ENCODE measurements at regions not wholly inside any gene's neighbourhood (a gene's known extent, or its start where the extent isn't known, plus 50 kb on each side); places are given as distances from the start of the nearest gene placed in this dataset.

DNA sequence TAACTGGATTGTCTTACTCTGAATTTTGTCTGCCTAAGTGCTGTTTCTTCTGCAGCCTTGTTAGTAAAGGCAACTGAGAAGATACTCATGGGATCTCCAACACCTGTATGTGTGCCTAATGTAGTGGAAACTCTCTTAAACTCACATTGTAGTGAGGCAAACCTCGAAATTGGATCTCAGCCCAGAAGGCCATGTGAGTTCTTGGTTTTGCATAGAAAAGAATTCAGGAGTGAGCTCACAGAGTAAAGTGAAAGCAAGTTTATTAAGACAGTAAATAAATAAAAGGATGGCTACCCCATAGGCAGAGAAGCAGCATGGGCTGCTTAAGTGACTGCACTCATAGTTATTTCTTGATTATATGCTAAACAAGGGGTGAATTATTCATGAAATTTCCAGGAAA is 1344.7 kb downstream of the NCAM2 start:
- H3K27me3 Mint-ChIP-seq, result no peaks in the 10 kb centered on the region
- no peak for ATAC-seq (replicated peaks in 1 of 4)
- peaks cover 10 to 23% (median 14%) of the 10 kb centered on the region in 3 donors for H3K9me3 Mint-ChIP-seq
- peaks cover 0 to 5% (median 0%) of the 10 kb centered on the region in 3 donors for H3K4me1 Mint-ChIP-seq
- ChIA-PET POLR2A (no interaction called here), CTCF (no interaction called here)
- H3K27ac ChIP-seq (ENCODE audit: low read length), result no peak overlapping the region
- no peak overlapping the region for H3K4me3 ChIP-seq (ENCODE audit: control insufficient read depth in 1 of 2, extremely low read depth in 1 of 2, low read length in 1 of 2)
- DNase-seq, result no peak
- no peaks in the 10 kb centered on the region for H3K4me1 ChIP-seq (ENCODE audit: control insufficient read depth in 1 of 2, extremely low read depth in 1 of 2, insufficient read depth in 2 of 2, low read length in 2 of 2)
- no peaks in the 10 kb centered on the region for H3K36me3 Mint-ChIP-seq
- H3K9me3 ChIP-seq, result no peaks in the 10 kb centered on the region
- H3K36me3 ChIP-seq (ENCODE audit: control insufficient read depth in 2 of 2, extremely low read depth in 1 of 2, insufficient read depth in 1 of 2, low read length in 1 of 2), result no peaks in the 10 kb centered on the region
- no peak overlapping the region for H3K27ac Mint-ChIP-seq
- H3K4me3 Mint-ChIP-seq, result no peak overlapping the region
- WGBS (ENCODE audit: insufficient coverage), result no CpG with 5 or more reads among the region's 1 CpG
- H3K27me3 ChIP-seq (replicated peaks in 1 of 2; ENCODE audit: control insufficient read depth in 2 of 2, extremely low read depth in 1 of 2, insufficient read depth in 2 of 2, low read length in 1 of 2), result no peaks in the 10 kb centered on the region

DNA sequence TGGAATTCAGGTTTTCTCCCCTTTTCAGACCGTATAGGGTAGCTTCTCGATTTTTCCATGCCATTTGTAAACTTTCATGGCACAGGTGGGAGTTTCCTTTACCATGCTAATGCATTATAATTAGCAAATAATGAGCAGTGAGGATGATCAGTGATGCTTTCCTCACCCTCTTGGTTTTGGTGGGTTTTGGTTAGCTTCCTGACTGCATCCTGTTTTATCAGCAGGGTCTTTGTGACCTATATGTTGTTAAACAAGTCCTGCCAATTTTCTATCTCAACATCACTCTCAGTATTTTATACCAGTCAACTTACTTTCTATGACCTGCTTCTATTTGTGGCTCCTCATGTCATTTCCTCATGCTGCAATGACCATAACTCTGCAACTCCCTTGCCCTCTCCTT is 1345.1 kb downstream of the NCAM2 start:
- Mint-ChIP-seq H3K4me1 (peaks cover 0 to 5% (median 0%) of the 10 kb centered on the region in 3 donors), H3K27me3 (no peaks in the 10 kb centered on the region), H3K27ac (no peak overlapping the region), H3K36me3 (no peaks in the 10 kb centered on the region), H3K4me3 (no peak overlapping the region), H3K9me3 (peaks cover 10 to 23% (median 14%) of the 10 kb centered on the region in 3 donors)
- no peak for ATAC-seq (replicated peaks in 1 of 4)
- no peaks in the 10 kb centered on the region for H3K27me3 ChIP-seq (replicated peaks in 1 of 2; ENCODE audit: control insufficient read depth in 2 of 2, extremely low read depth in 1 of 2, insufficient read depth in 2 of 2, low read length in 1 of 2)
- H3K9me3 ChIP-seq, result no peaks in the 10 kb centered on the region
- H3K36me3 ChIP-seq (ENCODE audit: control insufficient read depth in 2 of 2, extremely low read depth in 1 of 2, insufficient read depth in 1 of 2, low read length in 1 of 2), result no peaks in the 10 kb centered on the region
- no peak for DNase-seq
- H3K4me3 ChIP-seq (ENCODE audit: control insufficient read depth in 1 of 2, extremely low read depth in 1 of 2, low read length in 1 of 2), result no peak overlapping the region
- no peak overlapping the region for H3K27ac ChIP-seq (ENCODE audit: low read length)
- no CpG with 5 or more reads among the region's 2 CpGs for WGBS (ENCODE audit: insufficient coverage)
- H3K4me1 ChIP-seq (ENCODE audit: control insufficient read depth in 1 of 2, extremely low read depth in 1 of 2, insufficient read depth in 2 of 2, low read length in 2 of 2), result no peaks in the 10 kb centered on the region
- ChIA-PET POLR2A (no interaction called here), CTCF (no interaction called here)

DNA sequence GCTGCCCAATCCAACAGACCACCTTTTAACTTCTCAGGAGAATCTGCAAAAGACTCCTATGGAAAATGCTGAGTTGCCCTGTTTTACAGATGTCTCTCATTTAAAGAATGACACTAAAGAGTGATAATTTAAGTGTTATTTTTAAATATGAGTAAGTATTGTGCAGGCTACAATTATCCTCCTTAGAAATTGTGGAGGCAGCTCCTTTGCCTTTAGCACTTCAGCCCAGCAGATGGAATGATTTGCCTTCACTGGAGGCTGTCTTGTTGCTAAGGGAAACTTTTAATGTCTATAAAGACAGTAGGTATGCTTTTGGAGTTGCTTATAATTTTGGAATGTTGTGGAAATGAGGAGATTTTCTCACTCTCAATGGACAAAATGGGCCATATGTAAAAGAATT is 1345.5 kb downstream of the NCAM2 start:
- Mint-ChIP-seq H3K27ac (no peak overlapping the region), H3K9me3 (peaks cover 8 to 20% (median 11%) of the 10 kb centered on the region in 3 donors), H3K4me3 (no peak overlapping the region), H3K4me1 (peaks cover 0 to 5% (median 0%) of the 10 kb centered on the region in 3 donors), H3K36me3 (no peaks in the 10 kb centered on the region), H3K27me3 (no peaks in the 10 kb centered on the region)
- no peaks in the 10 kb centered on the region for H3K4me1 ChIP-seq (ENCODE audit: control insufficient read depth in 1 of 2, extremely low read depth in 1 of 2, insufficient read depth in 2 of 2, low read length in 2 of 2)
- ChIA-PET POLR2A (no interaction called here), CTCF (no interaction called here)
- H3K36me3 ChIP-seq (ENCODE audit: control insufficient read depth in 2 of 2, extremely low read depth in 1 of 2, insufficient read depth in 1 of 2, low read length in 1 of 2), result no peaks in the 10 kb centered on the region
- no peak overlapping the region for H3K27ac ChIP-seq (ENCODE audit: low read length)
- no peaks in the 10 kb centered on the region for H3K27me3 ChIP-seq (replicated peaks in 1 of 2; ENCODE audit: control insufficient read depth in 2 of 2, extremely low read depth in 1 of 2, insufficient read depth in 2 of 2, low read length in 1 of 2)
- ATAC-seq (replicated peaks in 1 of 4) (no peak), DNase-seq (no peak)
- no peak overlapping the region for H3K4me3 ChIP-seq (ENCODE audit: control insufficient read depth in 1 of 2, extremely low read depth in 1 of 2, low read length in 1 of 2)
- no peaks in the 10 kb centered on the region for H3K9me3 ChIP-seq

- DNase-seq (no peak), ATAC-seq (replicated peaks in 1 of 4) (no peak)
- Histone ChIP-seq H3K4me3 (ENCODE audit: control insufficient read depth in 1 of 2, extremely low read depth in 1 of 2, low read length in 1 of 2) (no peak overlapping the region), H3K9me3 (no peaks in the 10 kb centered on the region), H3K27ac (ENCODE audit: low read length) (no peak overlapping the region), H3K36me3 (ENCODE audit: control insufficient read depth in 2 of 2, extremely low read depth in 1 of 2, insufficient read depth in 1 of 2, low read length in 1 of 2) (no peaks in the 10 kb centered on the region), H3K4me1 (ENCODE audit: control insufficient read depth in 1 of 2, extremely low read depth in 1 of 2, insufficient read depth in 2 of 2, low read length in 2 of 2) (no peaks in the 10 kb centered on the region), H3K27me3 (replicated peaks in 1 of 2; ENCODE audit: control insufficient read depth in 2 of 2, extremely low read depth in 1 of 2, insufficient read depth in 2 of 2, low read length in 1 of 2) (no peaks in the 10 kb centered on the region)
- no peaks in the 10 kb centered on the region for H3K36me3 Mint-ChIP-seq
- peaks cover 0 to 5% (median 0%) of the 10 kb centered on the region in 3 donors for H3K4me1 Mint-ChIP-seq
- ChIA-PET POLR2A (no interaction called here), CTCF (no interaction called here)
- no peak overlapping the region for H3K4me3 Mint-ChIP-seq
- no peaks in the 10 kb centered on the region for H3K27me3 Mint-ChIP-seq
- H3K9me3 Mint-ChIP-seq, result peaks cover under 1 to 10% (median 2%) of the 10 kb centered on the region in 3 donors
- no peak overlapping the region for H3K27ac Mint-ChIP-seq
Observed at GRCh38 chr21:22345624-22346023, 1347.4 kb downstream of the NCAM2 start.

DNA sequence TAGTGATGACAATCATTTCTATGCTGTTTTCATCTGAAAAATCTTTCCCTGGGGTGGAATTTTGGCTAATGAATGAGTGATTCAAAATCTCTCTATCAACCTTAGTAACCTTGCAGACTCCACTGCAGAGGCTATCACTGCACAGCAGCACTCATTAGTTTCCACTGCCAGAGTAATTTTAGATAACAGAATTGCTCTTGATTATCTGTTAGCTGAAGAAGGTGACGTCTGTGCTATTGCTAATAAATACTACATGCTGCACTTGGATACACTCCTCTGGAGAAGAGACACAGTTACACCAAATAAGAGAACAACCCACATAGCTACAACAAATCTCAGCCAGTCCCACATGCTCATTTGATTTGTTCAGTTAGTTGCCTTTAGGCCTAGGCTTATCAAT is 1348.4 kb downstream of the NCAM2 start:
- no CpG with 5 or more reads among the region's 1 CpG for WGBS (ENCODE audit: insufficient coverage)
- no peaks in the 10 kb centered on the region for H3K4me1 ChIP-seq (ENCODE audit: control insufficient read depth in 1 of 2, extremely low read depth in 1 of 2, insufficient read depth in 2 of 2, low read length in 2 of 2)
- ATAC-seq (replicated peaks in 1 of 4), result no peak
- H3K4me3 ChIP-seq (ENCODE audit: control insufficient read depth in 1 of 2, extremely low read depth in 1 of 2, low read length in 1 of 2), result no peak overlapping the region
- ChIA-PET POLR2A (no interaction called here), CTCF (no interaction called here)
- H3K36me3 Mint-ChIP-seq, result no peaks in the 10 kb centered on the region
- no peaks in the 10 kb centered on the region for H3K9me3 ChIP-seq
- H3K27ac ChIP-seq (ENCODE audit: low read length), result no peak overlapping the region
- peaks cover 0 to 7% (median 2%) of the 10 kb centered on the region in 3 donors for H3K9me3 Mint-ChIP-seq
- H3K4me1 Mint-ChIP-seq, result peaks cover 0 to 5% (median 0%) of the 10 kb centered on the region in 3 donors
- no peak for DNase-seq
- no peaks in the 10 kb centered on the region for H3K27me3 ChIP-seq (replicated peaks in 1 of 2; ENCODE audit: control insufficient read depth in 2 of 2, extremely low read depth in 1 of 2, insufficient read depth in 2 of 2, low read length in 1 of 2)
- H3K27ac Mint-ChIP-seq, result no peak overlapping the region
- H3K36me3 ChIP-seq (ENCODE audit: control insufficient read depth in 2 of 2, extremely low read depth in 1 of 2, insufficient read depth in 1 of 2, low read length in 1 of 2), result no peaks in the 10 kb centered on the region
- no peak overlapping the region for H3K4me3 Mint-ChIP-seq
- H3K27me3 Mint-ChIP-seq, result no peaks in the 10 kb centered on the region

GRCh38 chr21:22351076-22351475 is 1352.9 kb downstream of the NCAM2 start:
- Mint-ChIP-seq H3K4me3 (no peak overlapping the region), H3K27ac (no peak overlapping the region), H3K36me3 (no peaks in the 10 kb centered on the region), H3K4me1 (no peaks in the 10 kb centered on the region), H3K9me3 (peaks cover 0 to 8% (median 2%) of the 10 kb centered on the region in 3 donors), H3K27me3 (no peaks in the 10 kb centered on the region)
- Histone ChIP-seq H3K4me3 (ENCODE audit: control insufficient read depth in 1 of 2, extremely low read depth in 1 of 2, low read length in 1 of 2) (no peak overlapping the region), H3K9me3 (no peaks in the 10 kb centered on the region), H3K27ac (ENCODE audit: low read length) (no peak overlapping the region), H3K27me3 (replicated peaks in 1 of 2; ENCODE audit: control insufficient read depth in 2 of 2, extremely low read depth in 1 of 2, insufficient read depth in 2 of 2, low read length in 1 of 2) (no peaks in the 10 kb centered on the region), H3K36me3 (ENCODE audit: control insufficient read depth in 2 of 2, extremely low read depth in 1 of 2, insufficient read depth in 1 of 2, low read length in 1 of 2) (no peaks in the 10 kb centered on the region), H3K4me1 (ENCODE audit: control insufficient read depth in 1 of 2, extremely low read depth in 1 of 2, insufficient read depth in 2 of 2, low read length in 2 of 2) (no peaks in the 10 kb centered on the region)
- DNase-seq, result no peak
- ChIA-PET POLR2A (interaction anchor here in 1 of 2 donors (0.6 kb wide), 1 partner anchor 10 kb away, joined by 5 read pairs; no protein-coding TSS in a partner anchor), CTCF (no interaction called here)
- ATAC-seq (replicated peaks in 1 of 4), result no peak
- WGBS (ENCODE audit: insufficient coverage), result no CpG with 5 or more reads among the region's 2 CpGs

DNA sequence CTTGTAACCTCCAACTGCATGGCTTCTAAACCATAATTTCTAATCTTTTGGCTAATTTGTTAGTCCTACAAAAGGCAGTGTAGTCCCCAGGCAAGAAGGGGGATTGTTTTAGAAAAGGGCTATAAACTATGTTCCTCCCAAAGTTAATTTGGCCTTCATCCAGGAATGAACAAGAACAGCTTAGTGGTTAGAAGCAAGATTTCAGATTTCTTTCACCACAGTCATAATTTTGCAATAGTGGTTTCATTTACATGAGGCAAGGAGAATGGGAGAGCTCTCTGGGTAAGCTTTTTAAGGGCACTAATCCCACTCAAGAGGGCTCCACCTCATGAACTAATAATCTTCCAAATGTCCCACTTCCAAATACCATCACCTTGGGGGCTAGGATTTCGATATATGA is 1353.9 kb downstream of the NCAM2 start:
- Histone ChIP-seq H3K27me3 (replicated peaks in 1 of 2; ENCODE audit: control insufficient read depth in 2 of 2, extremely low read depth in 1 of 2, insufficient read depth in 2 of 2, low read length in 1 of 2) (no peaks in the 10 kb centered on the region), H3K4me1 (ENCODE audit: control insufficient read depth in 1 of 2, extremely low read depth in 1 of 2, insufficient read depth in 2 of 2, low read length in 2 of 2) (no peaks in the 10 kb centered on the region), H3K36me3 (ENCODE audit: control insufficient read depth in 2 of 2, extremely low read depth in 1 of 2, insufficient read depth in 1 of 2, low read length in 1 of 2) (no peaks in the 10 kb centered on the region), H3K4me3 (ENCODE audit: control insufficient read depth in 1 of 2, extremely low read depth in 1 of 2, low read length in 1 of 2) (no peak overlapping the region), H3K27ac (ENCODE audit: low read length) (no peak overlapping the region), H3K9me3 (no peaks in the 10 kb centered on the region)
- ATAC-seq (replicated peaks in 1 of 4) (no peak), DNase-seq (no peak)
- ChIA-PET CTCF (no interaction called here), POLR2A (no interaction called here)
- no peaks in the 10 kb centered on the region for H3K27me3 Mint-ChIP-seq
- H3K36me3 Mint-ChIP-seq, result no peaks in the 10 kb centered on the region
- no peak overlapping the region for H3K4me3 Mint-ChIP-seq
- no peaks in the 10 kb centered on the region for H3K4me1 Mint-ChIP-seq
- peaks cover 0 to 9% (median 2%) of the 10 kb centered on the region in 3 donors for H3K9me3 Mint-ChIP-seq
- no peak overlapping the region for H3K27ac Mint-ChIP-seq
- WGBS (ENCODE audit: insufficient coverage), result no CpG with 5 or more reads among the region's 1 CpG

Data from T-cell (primary cell).